ENCODE measurements at regions not wholly inside any gene's neighbourhood (a gene's known extent, or its start where the extent isn't known, plus 50 kb on each side); places are given as distances from the start of the nearest gene placed in this dataset.
A peak's percentile ranks its signal among the peaks of the same experiment; 100 is the strongest.

DNA sequence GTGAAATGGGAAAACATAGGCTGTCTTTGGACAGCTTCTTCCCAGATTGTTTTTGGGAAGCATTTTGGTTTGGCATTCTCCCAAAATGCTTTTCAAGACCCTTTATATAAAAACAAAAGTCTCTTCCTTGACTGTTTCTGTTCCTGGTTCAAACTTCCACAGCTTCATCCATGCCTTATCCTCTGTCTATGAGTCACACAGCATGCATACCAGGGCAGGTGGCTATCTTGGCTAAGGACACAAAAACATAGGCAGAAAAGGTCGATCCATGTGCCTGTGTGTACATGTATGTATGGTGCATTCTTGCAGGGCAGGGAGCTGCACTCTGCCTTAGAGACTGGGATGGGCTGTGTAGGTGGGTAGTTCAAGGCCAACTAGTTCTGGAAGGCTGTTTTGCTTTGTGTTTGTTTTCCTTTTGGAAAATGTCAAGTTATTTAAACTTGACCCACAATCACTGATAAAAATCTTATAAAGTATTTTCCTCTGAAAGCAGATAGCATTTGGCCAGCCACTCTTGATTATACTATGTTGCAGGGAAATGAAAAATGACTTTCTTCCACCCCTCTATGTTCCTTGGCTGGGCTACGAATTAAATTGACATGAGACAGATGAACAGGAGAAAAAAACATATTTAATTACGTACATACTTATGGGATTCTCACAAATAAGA is 437.0 kb downstream of the SIPA1L2 start:
- DNase-seq, result no peak

DNA sequence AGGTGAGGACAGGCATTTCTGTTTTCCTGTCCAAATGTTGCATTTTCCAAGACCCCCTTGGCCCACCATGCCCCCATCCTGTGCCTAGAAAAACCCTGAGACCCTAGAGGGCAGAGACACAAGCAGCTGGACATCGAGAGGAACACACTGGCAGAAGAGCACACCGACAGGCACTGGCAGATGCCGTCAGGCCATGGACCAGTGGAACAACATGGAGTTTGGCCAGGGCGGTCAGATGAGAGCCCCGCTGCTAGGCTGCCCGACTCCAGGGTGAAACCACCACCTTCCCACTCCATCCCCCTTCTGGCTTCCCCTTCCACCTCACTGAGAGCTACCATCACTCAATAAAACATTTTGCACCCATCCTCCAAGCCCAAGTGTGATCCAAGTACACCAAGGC is 438.4 kb downstream of the SIPA1L2 start:
- no peak for DNase-seq

DNA sequence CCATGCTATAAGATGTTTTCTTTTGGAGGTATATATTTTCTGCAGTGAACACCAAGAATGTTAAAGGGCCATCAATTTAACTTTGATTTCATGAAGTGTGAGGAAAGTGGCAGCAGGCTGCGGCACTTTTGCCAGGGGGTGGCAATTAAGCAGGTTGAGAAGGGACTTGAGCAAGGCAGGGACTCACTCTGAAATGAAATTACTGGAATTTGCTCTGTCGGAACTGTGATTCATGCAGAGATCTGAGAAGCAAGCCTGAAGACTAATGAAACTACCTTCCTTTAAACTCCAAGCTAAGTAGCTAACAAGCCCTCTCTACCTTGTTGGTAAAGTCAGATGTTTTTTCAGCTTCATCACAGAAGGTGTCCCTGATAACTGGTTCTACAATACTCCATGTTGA is 441.6 kb downstream of the SIPA1L2 start:
- DNase-seq, result no peak

DNA sequence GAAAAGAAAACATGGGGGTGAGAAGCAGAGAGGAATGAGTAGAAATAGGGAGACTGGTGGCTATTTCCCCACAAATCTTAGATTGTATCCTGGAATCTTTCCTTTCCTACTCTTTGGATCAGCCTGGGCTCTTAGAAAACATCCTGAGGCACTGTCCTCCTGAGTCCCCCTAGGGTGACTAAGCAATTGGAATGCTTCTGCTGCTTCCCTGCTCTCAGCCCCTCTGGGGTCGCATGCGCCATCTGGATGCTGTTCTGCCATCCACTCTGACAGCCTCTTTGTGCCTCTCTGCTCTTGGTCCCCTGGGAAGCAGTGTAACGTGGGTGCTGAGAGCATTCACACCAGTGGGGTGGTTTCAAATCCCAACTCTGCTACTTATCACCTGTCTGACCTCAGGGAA is 443.0 kb downstream of the SIPA1L2 start:
- DNase-seq, result no peak

DNA sequence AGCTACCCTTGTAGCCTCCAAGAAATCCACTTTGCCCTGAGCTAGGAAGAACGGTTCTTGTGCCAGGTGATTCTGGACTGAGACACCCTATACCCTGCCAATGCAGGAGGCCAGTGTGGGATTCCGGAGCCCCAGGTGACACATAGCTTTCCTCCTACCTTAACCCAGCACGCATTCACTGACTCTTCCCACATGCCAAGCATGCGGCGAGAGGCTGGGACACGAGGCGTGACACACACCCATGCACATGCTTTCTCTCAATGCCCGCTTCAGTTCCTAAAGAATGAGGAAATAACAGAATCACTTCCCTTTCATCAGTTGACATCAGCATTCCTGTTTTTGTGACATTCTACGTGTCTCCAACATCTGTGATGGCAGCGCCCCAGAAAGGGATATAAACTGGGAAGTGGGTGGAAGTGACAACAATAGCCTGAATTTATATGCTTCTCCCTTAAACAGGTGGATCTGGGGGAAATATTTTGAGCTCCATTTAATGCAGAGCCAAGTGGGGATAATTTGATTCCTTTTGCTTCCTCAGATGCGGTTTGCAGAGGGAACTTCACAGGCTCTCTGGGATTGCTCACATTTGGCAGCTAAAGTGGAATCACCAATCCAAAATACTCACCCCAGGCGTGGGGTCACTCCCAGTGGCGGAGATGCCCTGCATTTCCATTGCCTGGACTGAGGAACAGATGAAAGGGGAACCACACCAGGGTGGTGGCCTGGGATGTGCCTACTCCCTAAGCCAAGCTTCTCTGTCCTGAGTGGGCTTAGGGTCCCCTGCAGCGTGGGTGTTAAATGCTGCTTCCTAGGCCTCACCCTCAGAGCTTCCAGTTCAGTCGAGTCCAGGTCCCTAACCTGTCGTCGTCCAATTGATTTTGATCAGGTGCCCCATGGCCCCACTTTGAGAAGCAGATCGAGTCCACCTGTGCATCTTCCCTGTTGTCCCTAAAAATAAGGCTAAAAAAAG is 445.1 kb downstream of the SIPA1L2 start:
- no peak for DNase-seq

DNA sequence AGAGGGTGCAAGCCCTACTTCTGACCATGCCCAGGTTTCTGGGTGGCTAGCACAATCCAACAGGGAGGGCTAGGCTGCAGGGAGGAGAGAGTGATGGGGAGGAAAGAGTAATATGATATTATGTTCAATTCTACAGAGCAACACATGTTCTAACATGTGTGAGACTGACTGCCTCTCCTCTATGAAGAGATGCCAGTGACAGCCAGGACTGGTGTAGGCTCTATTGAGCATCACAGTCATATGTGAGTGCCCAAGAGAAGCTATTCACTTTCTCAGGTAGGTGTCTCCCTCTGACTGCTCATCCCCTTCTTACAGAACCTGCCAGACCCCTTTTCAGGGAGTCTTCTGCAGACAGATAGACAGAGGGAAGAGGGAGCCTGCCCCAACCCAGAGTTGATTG is 446.1 kb downstream of the SIPA1L2 start:
- DNase-seq, result no peak

DNA sequence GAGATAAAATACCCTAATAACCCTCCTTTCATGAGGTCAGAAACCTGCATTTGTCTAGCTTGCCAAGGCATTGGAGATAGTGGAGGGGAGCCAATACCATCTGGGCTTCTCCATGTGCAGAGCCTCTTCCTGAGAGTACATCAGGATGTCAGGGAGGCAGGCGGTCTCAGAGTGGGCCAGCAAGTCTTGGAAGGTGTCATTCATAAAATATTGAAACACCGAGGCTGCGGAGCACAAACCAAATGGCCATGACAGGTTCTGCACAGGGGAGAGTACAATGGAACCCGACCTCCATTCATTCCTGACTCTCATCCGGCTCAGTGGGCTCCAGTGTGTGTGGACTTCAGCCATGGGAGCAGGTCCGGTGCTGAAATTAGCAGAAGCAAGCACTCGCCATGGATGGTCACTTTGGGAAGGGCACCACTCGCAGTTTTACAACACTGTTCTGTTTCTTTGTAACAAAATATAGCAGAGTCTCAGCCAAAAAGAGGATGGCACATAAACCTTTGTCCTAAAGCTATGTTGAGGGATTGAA is 446.6 kb downstream of the SIPA1L2 start:
- no peak for DNase-seq

DNA sequence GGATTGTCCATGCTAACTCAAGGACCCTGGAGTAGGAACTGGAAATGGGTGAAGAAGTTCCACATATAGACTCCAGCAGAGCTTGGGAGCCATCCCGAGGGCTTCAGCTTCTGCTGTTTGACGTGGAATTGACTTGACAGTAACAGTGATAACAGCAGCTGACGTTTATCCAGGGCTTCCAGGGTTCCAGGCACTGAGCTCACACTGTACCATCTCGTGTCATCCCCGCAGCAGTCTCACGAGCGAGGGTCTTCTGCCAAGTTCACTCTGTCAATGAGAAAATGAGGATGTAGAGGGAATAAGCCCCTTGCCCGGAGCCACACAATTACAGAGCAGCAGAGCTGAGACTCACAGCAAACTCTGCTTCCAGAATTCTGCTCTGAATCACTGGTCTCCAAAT is 447.7 kb downstream of the SIPA1L2 start:
- DNase-seq, result no peak

DNA sequence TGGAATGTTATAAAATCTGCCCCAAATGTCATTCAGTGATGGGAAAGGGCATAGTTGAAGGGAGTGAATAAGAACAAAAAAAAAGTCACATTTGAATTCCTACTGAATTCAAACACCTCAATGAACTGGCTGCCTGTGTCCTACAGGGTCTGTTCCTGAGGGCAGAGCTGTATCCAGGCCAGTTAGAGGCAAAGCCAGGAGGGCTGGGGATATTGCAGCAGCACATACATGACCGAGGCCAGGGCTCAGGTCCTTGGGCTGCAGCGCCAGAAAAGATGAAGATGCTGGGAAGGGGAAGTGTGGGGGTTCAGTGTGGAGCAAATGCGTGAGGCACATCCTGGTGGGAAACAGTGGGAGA is 449.2 kb downstream of the SIPA1L2 start:
- no peak for DNase-seq

DNA sequence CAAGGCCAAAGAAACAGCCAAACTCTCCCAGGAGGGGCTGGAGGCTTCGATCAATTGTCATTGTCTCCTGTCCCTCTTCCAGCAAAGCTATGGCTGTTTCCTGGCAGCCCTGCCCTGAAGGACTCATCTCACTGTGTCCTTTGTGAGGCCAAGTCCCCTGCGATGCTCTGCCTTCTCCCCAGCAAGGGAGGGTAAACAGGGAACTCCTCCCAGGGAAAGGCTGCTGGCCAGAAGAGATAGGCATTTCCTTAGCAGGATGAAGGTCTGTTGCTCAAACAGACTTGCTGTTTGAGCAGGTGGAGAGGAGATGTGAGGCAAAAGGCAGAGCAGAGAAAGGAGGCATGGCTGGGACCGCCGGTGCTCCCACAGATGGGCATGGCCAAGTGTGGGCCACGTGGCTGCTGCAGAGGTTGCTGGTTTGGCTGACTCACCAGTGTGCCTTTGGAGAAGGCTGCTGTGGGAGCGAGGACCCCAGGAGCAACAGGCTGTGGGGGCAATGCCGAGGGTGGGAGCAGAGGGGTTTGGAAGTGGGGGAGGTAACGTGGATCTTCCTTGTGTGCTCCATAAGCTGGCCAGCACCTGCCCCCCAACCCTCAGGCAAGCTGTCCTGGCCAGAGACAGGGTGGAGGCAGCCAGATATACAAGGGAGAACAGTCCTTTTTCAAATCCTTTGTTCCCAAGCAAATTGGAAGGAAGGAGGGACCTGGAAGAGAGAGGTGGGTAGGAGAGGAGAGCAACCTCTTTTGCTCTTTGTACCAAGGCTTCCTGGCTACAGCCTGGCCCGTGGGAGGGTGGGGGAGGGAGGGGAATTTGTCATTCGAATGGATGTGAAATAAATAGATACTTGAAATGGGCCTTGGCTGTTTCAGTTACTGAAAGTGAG is 449.8 kb downstream of the SIPA1L2 start:
- DNase-seq, result no peak

DNA sequence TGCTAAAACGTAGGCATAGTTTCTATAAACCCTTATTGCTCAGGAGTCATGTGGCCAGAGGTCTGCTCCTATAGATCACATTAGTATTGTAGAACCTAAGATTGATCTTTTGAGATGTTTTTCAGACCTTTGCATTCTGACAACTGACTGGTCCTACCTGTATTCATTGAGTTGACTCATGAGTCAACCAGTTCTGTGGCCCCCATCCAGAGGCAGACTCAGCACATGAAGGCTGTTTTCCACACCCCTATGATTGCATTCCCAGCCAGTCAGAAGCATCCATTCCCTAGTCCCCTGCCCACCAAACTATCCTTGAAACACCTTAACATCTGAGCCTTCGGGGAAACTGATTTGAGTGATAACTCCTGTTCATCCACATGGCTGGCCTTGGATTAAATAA is 451.7 kb downstream of the SIPA1L2 start:
- DNase-seq, result no peak

DNA sequence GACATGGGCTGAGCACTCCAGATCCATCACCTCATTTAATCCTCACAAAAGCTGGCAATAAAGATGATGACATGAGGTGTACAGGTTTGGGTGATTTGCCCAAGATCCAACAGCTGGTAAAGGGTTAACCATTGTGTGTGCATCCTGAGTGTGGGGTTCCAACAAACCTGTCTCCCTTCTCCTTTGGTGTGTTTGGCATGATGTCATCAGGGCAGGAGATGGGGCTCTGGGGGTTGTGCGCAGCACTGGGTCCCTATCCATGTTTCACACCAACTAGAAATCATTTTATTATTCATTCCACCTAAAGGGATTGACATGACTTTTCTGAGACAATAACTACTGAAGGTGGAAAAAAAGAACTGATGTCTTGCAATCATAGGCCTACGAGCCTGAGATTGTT is 452.5 kb downstream of the SIPA1L2 start:
- DNase-seq, result no peak

DNA sequence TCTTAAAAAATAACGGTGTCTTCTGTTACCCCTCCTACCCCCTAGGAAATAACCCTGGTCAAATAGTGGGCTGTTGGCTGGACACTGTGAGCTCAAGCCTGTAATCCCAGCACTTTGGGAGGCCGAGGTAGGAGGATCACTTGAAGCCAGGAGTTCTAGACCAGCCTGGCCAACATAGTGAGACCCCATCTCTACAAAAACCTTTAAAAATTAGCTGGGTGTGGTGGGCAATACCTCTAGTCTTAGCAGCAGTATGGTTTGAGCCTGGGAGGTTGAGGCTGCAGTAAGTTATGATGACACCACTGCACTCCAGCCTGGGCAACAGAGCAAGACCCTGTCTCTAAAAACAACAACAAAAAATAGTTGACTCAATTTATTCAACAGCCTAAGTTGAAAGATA is 453.7 kb downstream of the SIPA1L2 start:
- no peak for DNase-seq

DNA sequence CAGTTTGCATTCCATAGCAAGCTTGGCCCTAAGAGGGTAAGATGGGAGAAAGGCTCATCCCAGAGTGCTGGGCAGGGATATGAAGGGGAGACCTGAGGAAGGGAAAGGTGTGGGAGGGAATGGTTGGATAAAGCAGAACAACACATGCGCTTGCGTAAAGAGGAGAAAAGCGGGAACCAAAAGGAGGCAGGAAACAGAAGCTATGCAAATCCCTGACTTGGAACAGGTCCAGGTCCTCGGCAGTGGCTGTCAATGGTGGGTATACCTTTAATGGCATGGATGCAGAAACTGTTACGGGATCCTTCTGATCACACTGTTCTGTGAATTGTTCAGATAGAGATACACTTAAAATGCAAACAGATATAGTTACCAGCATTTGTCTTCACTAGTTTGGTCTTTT is 455.6 kb downstream of the SIPA1L2 start:
- peak; percentile 27 for DNase-seq

DNA sequence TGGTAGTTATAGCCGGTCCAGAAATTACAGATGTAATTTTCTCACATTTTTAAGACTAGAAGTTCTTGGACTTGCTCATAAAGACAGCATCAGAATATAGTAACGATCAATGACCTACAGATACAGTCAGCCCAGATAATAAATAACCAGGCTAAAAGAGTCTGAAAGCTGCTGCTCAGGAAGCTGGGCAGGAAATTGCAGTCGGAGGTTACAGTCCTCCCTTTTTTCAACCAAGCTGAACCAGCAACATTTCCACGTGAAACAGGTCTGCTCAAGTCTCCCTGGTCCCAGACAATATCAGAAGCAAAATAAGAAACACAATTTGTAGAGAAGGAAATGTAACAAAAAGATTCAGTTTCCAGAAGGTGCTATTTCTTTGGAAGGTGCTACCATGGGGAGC is 457.4 kb downstream of the SIPA1L2 start:
- DNase-seq, result peak; percentile 34

DNA sequence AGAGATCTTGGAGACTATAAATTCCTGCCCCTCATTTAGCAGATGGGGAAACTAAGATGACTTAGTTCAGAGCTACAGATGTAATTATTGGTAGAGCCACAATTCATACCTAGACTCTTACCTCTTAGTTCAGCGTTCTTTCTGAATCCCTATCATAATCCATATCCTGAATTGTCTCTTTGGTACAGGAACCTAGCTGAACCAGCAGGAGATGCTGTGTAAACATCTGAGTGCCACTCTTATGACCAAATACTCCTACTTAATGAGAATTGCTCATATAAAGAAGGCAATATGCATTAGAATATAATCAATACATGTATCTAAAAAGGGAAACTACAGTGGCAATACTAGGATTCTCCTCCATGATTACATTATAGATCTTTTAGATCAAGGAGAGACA is 459.0 kb downstream of the SIPA1L2 start:
- DNase-seq, result no peak

DNA sequence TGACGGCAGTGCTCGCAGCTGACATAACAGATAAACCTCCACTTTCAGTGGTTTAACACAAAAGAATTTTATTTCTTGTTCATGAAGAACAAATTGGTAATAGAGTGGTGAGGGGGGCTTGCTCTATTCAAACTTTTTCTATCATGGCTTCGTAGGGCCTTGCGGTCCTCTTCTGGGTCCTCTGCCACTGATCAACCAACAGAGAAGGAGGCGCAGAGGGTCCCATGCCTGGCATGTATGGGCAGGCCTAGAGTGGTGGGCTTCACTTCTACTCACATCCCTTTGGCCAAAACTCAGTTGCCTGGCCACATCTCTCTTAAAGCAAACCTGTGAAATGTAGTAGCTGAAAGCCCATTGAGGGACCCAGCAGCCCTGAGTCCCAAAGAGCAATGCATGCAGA is 460.5 kb downstream of the SIPA1L2 start:
- DNase-seq, result no peak

DNA sequence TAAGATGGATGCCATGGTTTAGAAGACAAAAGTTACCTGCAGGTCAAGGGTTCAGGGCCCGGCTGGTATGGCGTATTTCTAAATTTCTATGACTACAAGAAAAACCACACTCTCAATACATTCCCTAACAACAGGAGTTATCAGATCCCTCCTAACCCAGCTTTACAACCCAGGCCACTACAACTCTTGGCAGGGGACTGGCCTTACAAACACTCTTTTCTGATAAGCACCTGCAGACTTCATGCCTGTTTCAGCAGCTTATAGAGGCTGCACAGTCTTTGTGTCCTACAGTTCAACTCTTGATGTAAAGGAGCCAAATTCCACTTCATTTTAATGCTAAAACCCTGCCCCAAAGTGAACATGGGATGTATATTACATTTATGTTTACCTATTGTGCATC is 461.4 kb downstream of the SIPA1L2 start:
- no peak for DNase-seq

DNA sequence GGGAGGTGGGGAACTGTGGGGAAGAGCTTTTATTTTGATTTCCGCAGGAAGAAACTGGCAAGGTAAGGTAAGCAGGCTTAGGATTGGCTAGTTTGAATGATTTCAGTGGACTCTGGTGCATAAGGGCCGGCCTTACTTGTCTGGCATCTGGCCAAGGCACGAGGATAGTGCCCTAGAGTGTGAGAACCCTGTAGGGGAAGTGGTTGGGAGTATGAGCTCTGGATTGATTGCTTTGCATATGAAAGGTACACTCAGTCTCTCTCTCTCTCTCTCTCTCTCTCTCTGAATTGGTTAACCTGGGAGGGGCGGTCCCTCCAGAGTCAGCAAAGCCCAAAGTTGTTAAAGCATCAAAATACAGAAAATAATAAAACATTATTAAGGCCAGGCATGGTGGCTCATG is 463.0 kb downstream of the SIPA1L2 start:
- no peak for DNase-seq

DNA sequence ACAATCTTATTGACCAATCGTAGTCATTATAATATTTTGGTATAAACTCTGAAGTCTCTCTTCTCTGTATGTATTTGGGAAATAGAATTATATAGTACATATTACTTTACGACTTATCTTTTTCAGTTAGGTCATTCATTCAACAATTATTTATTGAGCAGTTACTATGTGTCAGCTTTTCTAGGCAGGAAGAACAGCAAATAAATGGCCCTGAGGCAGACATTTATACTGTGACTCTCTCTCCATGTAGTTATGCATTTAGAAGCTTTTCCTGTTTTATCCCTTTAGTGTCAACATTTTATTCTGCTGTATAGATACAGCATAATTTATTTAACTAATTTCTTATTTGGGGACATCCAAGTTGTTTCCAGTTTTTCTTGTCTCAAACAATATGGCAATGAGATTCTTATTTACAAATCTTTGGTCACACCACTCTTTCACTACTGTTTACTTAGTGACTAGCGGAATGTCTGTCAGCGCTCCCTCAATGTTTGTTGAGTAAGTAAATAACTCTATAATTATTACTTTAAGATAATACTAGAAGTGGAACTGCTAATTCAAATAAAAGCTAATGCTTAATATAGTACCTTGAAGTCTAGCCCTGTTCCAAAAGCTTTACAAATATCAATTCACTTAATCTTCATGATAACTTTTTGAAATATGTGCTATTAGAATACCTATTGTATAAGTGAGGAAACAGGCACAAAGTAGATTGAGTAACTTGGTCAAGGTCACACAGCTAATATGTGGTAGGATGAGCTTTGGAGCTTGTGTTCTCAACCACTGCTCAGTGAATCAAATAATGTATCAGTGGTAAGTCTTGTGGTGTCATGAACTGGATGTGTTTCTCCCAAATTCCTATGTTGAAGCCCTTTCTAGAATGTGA is 465.6 kb downstream of the SIPA1L2 start:
- no peak for DNase-seq

DNA sequence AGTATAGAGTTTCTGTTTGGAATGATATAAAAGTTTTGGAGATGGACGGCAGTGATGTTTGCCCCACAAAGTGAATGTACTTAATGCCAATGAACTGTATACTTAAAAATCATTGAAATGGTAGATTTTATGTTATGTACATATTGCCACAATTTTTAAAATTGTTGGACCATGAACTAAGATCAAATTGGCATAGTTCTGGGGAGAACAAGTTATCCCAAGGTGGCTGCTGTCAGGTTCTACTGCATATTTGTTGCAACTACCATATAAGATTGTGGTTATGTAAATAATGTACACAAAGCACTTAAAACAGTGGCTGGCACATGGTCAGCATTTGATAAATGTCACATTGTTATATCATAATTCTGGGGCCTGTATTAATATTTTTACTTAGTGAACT is 466.4 kb downstream of the SIPA1L2 start:
- no peak for DNase-seq
